ENCODE measurements at regions not wholly inside any gene's neighbourhood (a gene's known extent, or its start where the extent isn't known, plus 50 kb on each side); places are given as distances from the start of the nearest gene placed in this dataset.

DNA sequence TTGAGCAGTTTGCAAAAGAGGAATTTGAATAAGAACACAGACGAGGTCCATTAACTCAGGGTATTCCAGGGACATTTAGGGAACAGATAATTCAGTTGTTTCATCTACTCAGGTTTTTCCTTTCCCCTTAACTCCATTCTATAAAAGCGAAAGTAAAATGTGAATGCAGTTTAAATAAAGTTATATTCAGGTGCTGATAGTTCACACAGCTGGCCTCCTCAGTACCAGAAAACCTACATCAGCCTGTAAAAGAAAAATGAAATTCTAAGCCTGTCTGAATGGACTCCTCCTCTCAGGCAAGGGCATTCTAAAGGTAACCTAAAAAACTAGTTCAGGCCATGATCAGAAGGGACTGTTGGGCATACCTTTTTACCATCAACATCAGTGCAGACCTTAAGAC lies 873.8 kb downstream of the SUCLG1 start:
- TF ChIP-seq, protein P1, sequence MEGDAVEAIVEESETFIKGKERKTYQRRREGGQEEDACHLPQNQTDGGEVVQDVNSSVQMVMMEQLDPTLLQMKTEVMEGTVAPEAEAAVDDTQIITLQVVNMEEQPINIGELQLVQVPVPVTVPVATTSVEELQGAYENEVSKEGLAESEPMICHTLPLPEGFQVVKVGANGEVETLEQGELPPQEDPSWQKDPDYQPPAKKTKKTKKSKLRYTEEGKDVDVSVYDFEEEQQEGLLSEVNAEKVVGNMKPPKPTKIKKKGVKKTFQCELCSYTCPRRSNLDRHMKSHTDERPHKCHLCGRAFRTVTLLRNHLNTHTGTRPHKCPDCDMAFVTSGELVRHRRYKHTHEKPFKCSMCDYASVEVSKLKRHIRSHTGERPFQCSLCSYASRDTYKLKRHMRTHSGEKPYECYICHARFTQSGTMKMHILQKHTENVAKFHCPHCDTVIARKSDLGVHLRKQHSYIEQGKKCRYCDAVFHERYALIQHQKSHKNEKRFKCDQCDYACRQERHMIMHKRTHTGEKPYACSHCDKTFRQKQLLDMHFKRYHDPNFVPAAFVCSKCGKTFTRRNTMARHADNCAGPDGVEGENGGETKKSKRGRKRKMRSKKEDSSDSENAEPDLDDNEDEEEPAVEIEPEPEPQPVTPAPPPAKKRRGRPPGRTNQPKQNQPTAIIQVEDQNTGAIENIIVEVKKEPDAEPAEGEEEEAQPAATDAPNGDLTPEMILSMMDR (IDR thresholded peaks at IDR 0.05) = no peak

DNA sequence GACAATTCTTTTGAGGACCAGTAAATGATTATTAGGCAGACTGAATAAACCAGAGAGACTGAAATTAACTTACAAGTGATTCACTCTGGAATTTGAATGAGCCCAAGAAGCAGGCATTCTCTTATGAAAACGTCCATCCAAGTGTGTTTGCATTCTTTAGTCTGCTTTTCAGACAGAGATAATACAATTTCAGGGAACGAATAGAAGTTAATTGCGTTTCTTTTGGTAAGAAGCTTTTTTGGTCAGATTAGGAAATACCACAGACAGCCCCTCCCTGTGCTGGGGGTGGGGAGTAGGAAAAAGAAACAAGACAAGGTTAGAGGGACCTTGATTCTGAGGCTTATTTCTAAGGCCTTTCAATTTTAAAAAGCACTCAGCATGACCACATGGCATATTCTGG lies 874.4 kb downstream of the SUCLG1 start:
- TF ChIP-seq, protein P1 (IDR thresholded peaks at IDR 0.05) = no peak

DNA sequence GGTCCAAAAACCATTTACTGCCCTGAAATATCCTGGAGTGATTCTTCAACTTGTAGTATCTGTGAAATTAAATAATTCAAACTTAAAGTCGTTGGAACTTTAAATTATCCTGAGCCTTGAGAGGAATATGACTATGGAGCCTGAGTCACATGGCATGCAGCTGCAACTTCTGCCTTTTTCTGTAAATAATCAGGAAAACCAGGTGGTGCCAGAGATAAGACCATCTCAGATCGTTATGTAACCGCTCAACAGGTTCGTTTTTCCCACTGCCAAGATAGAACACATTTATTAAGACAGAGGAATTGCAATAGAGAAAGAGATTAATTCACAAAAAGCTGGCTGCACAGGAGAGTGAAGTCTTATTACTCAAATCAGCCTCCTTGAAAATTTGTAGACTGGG lies 876.5 kb downstream of the SUCLG1 start:
- TF ChIP-seq, protein P1 (IDR thresholded peaks at IDR 0.05) = no peak

DNA sequence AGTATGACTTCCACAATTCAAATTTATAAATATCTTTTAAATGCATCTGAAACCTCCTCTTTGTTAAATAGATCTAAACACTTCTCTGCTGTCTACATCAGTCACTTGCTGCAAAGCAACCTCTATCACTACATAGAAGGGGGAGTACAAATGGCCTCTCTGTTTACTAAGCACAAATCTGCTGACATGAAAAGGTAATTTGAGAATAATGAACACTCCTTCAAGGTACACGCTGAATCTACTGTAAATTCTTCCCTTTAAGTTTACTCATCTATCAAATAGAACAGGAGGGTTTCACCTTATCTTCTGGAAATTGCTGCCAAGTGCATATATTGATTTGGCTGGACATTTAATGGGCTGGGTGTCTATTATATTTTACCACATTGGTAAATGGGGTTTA lies 879.6 kb downstream of the SUCLG1 start:
- TF ChIP-seq, protein P1 (IDR thresholded peaks at IDR 0.05) = no peak

DNA sequence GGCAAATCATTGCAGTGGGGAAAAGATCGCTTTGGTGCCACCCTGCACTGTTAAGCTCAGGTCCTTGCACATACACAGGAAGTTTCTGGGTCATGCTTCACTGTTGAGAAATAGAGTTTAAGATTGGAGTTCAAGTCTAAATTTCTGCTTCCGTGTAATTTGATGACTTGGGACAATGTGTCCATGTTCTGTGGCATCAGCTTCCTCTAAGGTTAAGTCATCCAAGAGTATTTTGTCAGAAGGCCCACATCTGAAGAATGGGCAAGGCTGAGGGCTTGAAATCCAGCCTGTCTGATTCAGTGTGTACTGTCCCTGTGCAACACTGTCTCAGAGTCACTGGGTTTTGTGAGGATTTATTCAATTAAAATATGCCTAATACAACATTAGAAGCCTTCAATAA lies 880.7 kb downstream of the SUCLG1 start:
- TF ChIP-seq, protein P1 (IDR thresholded peaks at IDR 0.05) = no peak

DNA sequence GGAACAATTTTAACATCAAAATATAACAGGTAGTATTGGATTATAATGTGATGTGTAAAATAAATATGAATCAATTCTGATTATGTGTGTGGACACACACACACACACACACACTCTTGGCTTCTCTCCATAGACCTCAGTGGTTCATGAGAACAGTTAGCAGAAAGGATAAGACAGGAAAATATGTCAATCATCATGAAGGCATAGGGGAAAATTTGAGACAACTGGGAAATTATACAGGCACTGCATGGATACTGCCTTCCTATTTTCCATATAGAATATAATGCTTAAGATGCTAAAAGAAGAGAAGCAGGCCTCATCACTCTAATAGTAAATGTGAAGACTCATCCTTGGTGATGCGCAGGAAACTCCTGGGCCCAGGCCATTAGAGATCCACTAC lies 884.5 kb downstream of the SUCLG1 start:
- TF ChIP-seq, protein P1 (IDR thresholded peaks at IDR 0.05) = no peak

DNA sequence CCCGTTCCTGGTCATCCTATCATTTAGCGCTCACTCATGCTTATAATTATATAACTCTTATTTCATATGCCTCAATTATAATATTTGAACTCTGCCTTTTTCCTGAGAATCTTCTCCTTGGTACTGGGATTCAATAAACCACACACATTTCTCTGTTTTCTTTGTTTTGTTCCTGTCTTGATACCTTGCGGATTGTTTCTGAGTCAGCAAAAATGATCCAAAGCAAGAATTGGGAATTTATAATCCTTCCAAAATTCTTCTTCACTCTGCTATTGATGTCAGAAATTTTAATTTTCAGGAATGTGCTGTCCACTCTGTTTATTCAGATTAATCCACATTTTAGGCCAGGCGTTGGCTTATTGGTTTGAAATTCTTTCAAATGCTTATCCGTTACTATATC lies 886.0 kb downstream of the SUCLG1 start:
- TF ChIP-seq, protein P1 (IDR thresholded peaks at IDR 0.05) = no peak

DNA sequence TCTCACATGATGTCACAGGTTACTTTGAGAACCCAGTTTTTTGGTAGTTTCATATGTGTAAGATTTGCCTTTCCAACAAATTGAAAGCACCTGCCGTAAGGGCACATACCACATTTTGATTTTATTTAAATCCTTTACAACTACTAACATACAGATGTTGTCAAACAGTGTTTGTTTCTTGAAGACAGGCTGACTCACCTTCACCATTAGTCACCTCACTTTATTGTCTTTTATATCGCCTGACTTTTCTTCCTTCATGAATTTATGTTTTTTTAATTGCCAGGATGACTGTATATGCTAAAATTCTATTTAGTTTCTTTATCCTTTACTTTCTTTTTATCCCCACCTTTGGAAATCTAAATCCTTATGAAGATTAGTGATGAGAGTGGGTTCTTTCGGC lies 886.7 kb downstream of the SUCLG1 start:
- TF ChIP-seq, protein P1 (IDR thresholded peaks at IDR 0.05) = no peak
